ENCODE measurements at regions not wholly inside any gene's neighbourhood (a gene's known extent, or its start where the extent isn't known, plus 50 kb on each side); places are given as distances from the start of the nearest gene placed in this dataset.
"Not testable (repeated sequence)": the region's sequence is repeated elsewhere in the genome, so short reads cannot be mapped to it uniquely, and the experiment has no call there.

DNA sequence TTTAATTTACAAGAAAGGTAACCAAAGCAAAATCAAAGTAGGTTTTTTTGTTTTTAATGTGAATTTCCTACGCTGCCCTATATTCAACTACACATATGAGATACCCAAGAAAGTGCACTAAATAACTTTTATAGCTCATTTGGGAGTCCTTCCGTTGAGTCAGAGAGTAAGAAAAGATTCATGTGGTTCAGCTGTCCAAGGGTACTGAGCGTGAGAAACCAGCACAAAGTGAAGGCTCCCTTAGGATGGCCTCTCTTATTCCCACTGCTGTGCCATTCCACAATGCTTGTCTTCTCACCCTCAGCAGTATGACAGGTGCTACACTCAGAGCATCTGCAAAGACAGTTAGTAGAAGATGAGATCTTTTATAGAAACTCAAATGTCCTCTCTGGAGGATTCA lies 85.8 kb upstream of the POMZP3 start:
- TF ChIP-seq, protein P1, sequence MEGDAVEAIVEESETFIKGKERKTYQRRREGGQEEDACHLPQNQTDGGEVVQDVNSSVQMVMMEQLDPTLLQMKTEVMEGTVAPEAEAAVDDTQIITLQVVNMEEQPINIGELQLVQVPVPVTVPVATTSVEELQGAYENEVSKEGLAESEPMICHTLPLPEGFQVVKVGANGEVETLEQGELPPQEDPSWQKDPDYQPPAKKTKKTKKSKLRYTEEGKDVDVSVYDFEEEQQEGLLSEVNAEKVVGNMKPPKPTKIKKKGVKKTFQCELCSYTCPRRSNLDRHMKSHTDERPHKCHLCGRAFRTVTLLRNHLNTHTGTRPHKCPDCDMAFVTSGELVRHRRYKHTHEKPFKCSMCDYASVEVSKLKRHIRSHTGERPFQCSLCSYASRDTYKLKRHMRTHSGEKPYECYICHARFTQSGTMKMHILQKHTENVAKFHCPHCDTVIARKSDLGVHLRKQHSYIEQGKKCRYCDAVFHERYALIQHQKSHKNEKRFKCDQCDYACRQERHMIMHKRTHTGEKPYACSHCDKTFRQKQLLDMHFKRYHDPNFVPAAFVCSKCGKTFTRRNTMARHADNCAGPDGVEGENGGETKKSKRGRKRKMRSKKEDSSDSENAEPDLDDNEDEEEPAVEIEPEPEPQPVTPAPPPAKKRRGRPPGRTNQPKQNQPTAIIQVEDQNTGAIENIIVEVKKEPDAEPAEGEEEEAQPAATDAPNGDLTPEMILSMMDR (tag by site-specific recombination; IDR thresholded peaks at IDR 0.05): not testable (repeated sequence)
- not testable (repeated sequence) for TF ChIP-seq ZNF514 (tag by site-specific recombination; IDR thresholded peaks at IDR 0.05); BCL11A (tag by site-specific recombination; IDR thresholded peaks at IDR 0.05; ENCODE audit: low read depth)
